Epithelial cell of prostate (primary cell): ENCODE measurements at regions not wholly inside any gene's neighbourhood (a gene's known extent, or its start where the extent isn't known, plus 50 kb on each side); places are given as distances from the start of the nearest gene placed in this dataset.
A peak's percentile ranks its signal among the peaks of the same experiment; 100 is the strongest.

ENCODE experiments used
- DNase-seq: peaks from one replicate; pipeline ENCODE4 v3.0.0-alpha.2; 2011; ENCODE audit warnings: low read depth, low spot score
- H3K27ac ChIP-seq: fragments of 450-650 bp; 2 replicates; pipeline ENCODE4 v1.5.1; 2017; ENCODE audit warnings: mild to moderate bottlenecking

DNA sequence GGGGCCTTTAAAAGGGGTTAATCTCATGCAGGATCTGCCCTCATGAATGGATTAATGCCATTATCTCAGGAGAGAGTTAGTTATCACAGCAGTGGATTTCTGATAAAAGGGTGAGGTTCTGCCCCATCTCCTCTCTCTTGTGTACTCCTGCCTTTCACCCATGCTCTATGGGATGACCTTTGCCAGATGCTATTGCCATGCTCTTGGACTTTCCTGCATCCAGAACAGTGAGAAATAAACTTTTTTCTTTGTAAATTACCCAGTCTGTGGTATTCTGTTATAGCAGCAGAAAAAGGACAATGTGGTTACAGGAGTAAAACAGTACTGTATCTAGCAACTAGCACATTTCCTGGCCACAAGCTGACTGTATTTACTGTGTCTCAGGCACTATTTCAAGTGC lies 58.0 kb upstream of the CCN2 start:
- no peak for DNase-seq
- H3K27ac ChIP-seq = no peak overlapping the region

DNA sequence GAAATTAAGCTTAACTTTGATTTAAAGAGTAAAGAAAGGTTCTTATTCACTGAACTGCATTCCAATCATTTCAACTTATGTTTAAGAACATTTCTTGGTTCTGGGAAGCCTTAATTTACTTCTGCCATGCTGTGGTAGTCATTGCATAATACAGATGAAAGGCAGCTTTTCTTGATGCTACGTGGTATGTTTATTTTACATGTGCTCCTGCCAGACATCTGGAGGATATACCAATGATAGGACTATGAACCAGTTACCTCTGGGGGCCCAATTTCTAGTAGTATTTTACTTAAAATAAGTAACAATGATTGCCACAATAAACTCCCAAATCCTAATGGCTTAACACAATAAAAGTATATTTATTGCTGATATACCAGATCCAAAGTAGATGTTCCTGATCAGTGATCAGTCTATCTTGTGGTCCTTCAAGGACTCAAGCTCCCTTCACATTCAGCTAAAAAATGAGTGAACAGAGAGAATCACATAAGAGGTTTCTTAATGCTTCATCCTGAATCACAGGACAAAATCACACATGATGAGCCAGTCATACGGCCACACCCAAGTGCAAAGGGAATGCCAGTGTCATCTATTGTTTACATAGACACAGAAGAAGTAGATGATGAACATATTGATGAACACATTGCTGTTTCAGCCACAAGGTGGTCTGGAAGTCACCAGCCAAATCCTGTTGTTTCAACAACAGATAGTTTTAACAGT lies 56.5 kb upstream of the CCN2 start:
- DNase-seq = peak; percentile 22
- peak overlapping the region; percentile 7 for H3K27ac ChIP-seq

DNA sequence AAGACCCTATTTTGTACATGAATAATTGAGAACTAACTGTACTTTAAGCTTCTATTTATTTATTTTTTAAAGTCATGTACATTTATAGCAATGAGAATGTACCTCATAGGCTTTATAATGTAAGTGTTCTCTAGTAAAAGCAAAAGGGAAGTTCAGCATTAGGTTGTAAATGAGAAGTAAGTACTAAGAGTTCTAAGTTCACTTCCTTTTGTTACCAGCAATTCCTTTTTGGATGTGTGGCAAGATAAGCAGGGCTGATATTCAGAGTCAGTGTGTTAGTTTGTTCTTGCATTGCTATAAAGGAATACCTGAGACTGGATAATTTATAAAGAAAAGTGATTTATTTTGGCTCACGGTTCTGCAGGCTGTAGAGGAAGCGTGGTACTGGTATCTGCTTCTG lies 54.0 kb upstream of the CCN2 start:
- H3K27ac ChIP-seq = no peak overlapping the region
- DNase-seq = no peak

DNA sequence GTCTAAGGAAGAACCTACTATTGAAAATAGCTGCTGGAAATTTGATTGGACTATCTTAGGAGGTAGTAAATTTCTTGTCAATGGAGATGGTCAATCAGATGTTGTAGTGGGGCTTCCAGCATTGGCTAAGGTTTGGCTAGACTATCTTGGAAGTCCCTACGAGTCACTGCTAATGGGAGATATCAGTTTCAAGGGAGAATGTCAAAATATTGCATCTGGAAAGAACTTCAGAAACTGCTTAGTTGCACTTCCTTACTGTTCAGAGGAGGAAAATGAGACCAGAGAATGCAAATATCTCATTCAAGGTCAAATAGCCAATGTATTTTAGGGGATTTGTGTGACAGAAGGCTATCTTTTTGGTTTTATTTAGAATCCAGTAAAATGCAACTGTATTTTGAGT lies 53.5 kb upstream of the CCN2 start:
- no peak overlapping the region for H3K27ac ChIP-seq
- DNase-seq = no peak

DNA sequence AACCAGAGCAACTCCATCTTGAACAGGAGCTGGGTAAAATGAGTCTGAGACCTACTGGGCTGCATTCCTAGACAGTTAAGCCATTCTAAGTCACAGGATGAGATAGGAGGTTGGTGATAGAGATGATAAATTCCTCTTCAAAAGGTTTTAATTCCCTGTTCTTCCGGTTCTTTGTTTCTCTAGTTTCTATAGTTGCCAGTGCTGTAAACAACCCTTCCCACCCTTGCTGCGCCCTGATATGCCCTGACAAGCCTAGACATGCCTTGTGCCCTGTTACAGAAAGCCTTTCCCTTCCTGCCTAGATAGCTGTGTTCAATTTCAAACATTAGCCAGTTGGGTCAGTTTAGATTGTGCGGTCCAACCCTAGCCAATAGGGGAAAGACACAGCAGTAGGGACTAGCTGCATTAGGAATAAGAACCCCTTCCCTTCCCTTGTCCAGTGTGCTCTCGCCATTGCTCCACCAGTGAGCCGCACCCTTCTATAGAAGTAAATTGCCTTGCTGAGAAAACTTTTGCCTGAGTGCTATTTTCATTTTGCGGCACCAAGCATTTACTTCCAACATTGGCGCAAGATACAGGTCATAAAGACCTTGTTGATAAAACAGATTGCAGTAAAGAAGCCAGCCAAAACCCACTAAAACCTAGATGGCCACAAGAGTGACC lies 52.5 kb upstream of the CCN2 start:
- peak overlapping the region; percentile 65 for H3K27ac ChIP-seq
- DNase-seq = peak; percentile 49
